Inferior parietal cortex (tissue), 1 donor: ENCODE measurements at regions not wholly inside any gene's neighbourhood (a gene's known extent, or its start where the extent isn't known, plus 50 kb on each side); places are given as distances from the start of the nearest gene placed in this dataset.

Source experiments
- DNase-seq: peaks from one replicate; pipeline ENCODE4 v3.0.0-alpha.2; 2016; ENCODE audit errors: extremely low spot score

DNA sequence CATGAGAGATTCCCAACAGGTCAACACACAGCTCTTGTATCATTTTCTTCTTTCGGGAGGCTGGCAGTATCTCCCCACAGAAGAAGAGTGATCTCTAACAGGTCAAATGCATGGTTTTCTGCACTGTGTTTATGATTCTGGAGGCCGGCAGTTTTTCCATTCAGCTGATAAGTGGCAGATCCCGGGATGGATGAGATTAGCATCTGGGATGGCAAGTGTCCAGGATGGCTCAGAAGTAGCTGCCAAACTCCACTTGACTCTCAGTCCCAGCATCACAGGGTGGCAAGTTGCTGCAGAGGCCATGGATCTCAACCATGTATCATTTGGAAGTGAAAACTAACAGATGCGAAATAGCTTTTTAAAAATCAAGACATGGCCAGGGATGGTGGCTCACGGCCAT, 97.8 kb upstream of the SLC44A1 start:
- no peak for DNase-seq

DNA sequence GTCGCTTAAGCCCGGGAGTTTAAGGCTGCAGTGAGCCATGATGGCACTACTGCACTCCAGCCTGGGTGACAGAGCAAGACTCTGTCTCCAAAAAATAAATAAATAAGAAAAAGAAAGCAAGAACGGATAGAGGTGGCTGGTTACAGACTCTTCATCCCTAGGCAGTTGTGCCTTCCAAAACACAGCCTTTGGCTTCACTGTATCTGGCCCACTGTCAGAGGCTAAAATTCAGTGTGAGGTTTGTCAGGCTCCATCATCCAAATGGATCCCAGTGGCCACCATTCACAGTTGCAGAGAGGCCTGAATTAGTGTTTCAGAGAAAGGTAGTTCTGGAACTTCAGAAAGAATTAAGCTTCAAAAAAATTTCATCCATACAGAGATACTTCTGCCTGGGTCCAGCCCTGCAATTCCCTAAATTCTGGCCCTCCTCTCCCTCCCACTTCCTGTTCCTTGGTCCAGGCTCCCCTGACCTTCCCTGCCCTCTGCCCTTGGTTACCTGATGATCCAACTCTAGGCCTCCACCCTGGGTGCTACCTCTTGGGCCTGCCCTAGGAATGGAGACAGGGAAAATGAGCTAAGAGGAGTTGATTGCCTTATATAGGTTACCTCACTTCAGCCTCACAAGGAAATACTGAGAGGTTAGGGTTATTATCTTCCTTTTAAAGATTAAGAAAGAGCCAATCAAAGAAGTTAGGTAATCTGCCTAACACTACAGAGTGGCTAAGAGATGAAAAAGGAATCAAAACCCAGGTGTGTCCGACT, 97.2 kb upstream of the SLC44A1 start:
- no peak for DNase-seq

DNA sequence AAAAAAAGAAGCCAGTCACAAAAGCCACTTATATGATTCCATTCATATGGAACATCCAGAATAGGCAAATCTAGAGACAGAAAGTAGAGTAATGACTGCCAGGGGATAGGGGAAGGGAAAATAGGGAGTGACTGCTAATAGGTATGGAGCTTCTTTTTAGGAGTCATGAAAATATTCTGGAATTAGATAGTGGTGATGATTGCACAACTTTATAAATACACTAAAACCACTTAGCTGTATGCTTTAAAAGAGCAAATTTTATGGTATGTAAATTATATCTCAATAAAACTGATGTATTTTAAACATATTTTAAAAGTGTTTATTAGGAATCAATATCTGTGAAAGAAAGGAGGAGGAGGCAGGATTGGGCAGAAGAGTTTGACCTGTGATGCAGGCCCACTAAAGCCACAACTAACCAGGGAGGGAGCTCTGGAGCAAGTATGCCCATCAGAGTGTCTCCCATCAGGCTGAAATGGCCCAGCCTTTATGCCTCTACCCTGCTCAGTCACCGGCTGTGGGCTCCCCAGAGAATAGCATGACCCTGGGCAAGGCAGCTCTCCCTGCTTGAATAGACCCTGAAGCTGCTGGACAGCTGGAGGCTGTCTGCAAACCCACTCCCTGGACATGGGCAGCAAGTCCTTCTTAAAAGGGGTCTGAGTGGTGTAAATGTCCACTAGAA, 96.0 kb upstream of the SLC44A1 start:
- DNase-seq, result no peak

DNA sequence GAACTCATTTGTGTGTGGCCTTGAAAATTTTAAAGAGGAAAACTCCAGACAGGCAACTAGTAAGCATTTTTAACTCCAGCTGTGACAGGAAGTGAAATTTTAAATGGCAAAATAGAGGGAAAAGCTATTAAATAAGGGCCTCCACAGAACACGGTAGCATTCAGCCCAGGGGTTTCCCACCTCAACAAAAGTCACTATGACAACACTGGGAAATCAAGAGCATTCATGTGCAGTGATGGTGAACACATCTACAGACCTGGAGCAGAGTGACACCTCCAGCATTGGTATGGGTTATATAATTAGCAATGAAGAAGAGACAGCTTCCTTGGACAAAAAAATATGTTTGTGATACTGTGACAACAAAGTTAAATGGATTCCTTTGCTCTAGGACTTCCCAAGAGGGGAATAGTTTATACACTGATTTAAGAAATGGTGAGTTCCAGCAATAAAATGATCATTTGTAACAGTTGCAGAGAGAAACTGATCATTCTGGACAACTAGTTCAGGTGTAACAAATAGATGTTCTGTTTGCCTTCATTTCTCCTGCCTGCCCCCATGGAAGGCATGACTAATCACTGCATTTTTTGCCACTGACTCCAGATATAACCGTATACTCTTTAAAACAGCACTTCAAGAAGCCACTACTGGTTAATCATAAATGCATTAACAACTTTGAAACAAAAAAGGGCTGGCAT, 93.3 kb upstream of the SLC44A1 start:
- no peak for DNase-seq

DNA sequence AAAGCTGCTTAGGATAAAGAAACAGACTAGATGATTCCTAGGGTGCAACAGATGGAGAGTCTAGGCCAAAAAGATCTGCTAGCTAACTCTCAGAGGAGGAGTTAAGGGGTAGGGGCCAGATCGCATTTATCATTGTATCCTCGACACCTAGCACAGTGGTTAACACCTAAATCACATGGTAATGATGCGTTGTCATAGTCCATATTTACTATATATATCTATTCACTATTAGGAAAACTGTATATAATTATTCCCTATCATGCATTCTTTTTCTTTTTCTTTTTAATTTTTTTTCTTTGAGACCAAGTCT, 92.8 kb upstream of the SLC44A1 start:
- DNase-seq, result no peak

DNA sequence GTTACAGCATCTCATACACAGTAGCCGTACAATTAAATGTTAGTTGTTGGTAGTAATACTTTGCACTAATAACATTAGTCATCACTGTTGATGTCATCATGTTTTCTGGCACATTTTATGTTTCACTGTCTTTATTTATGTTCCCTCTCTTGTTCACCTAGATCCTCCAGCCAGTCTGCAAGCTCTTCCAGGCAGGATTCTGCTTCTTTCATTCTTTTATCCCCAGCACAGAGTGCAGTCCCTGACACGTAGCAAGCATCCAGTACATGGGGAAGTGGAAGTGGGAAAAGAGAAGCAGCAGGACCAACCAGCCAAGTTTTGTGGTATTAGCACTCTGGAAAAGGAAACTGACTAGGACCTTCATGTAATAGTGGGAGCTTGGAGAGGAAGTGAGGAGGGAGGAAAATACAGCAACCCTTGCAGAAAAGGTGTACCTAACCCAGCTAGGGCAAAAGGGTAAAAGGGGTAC, 89.7 kb upstream of the SLC44A1 start:
- no peak for DNase-seq

DNA sequence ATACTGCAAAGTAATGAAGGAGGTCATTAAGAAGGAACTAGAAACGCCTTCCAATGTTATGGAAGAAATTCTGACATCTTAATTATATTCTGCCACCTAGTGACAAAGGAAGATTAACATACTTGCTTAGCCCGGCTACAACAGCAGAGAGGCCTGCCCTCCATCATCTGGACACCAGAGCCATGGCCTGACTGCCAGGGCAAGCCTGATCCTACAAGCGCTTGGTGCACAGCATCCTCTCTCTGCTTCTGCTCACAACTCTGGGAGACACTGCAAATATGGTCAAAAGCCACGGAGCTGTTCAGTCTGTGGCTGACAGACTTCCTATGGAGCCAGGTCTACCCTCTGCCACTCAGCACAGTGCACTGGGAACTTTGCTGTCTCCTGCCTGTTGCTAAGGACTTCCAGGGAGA, 87.3 kb upstream of the SLC44A1 start:
- peak; percentile 82 for DNase-seq

DNA sequence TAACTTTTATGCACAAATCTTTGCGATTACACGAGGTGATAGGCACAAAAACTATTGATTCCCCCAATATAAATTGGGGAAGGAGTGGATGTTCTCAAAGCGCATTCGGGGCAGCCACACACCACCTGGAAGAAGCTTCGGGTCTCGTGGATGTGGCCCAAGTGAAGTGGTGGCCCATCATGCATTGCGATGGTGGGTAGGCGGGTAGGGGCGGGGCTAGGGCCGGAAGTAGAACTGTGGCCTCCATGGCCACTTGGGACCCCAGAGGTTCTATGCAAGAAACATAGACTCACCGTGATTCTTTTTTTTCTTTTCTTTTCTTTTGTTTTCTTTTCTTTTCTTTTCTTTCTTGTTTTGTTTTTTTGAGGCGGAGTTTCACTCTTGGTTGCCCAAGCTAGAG, 86.4 kb upstream of the SLC44A1 start:
- DNase-seq, result no peak

DNA sequence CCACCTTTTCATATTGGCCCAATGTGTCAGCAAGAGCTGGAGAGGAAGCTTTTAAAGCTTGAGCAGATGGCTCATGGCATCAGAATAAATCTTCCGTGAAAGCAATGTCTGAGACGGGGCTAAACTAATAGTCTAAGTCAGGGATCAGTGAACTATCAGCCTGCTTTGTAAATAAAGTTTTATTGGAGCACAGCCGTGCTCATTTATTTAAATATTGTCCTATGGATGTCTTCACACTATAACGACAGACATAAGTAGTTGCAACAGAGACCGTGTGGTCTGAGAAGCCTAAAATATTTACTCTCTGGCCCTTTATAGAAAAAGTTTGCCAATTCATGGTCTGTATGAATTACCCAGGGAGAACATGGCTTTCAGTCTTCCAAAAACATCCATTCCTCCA, 85.6 kb upstream of the SLC44A1 start:
- DNase-seq, result no peak

DNA sequence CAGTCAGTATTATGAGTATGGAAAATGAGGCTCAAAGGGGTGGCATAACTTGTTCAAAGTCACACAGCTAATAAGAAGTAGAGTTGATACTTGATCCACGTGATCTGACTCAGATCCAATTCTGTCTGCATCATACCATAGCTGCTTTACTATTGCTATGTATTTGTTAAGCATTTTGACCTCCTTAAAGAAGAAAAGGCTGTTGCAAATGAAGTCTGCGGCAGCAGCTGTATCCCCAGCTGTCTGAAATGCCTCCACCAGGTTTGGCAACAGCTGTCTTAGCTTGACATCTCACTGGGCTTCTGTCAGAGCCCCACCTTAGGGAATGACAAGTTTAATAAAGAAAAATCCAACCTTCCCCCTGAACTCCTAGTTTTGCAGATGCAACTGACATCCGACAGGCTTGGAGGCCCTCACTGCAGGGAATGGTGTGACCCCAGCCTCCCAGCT, 75.6 kb upstream of the SLC44A1 start:
- no peak for DNase-seq

DNA sequence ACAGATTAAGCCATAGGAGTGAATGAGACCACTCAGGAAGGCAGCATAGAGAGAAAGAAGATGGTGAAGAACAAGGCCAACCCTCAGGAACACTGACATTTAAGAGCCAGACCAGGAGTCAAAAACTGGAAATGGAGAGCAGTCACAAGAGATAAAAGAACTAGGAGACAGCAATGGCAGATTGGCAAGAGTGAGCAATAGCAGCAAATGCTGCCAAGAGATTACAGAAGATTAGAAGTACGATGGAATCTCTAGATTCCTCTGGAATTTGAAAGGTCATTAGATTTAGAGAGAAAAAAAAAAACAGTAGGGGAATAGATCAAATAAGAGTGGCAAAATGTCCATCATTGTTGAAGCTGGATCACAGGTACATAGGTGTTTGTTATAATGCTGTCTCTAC, 73.4 kb upstream of the SLC44A1 start:
- no peak for DNase-seq

DNA sequence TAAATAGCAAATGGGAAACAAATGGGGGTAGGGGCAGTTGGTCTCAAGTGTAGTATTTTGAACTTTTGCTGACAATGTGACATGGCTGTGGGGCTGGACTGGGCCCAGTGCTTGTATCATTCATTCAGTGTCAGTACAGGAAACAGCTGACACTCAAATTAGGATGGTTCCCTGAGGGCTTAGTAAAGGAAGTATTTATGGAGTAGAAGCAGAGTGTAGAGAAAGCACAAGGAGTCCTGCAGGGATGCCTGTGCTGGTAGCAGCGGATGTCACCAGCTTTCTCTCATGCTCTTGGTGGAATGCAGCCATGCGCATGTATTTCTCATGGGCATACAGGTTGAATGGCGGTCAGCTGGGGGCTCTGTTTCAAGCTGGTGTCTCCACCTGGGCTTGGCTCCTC, 72.9 kb upstream of the SLC44A1 start:
- DNase-seq, result no peak

DNA sequence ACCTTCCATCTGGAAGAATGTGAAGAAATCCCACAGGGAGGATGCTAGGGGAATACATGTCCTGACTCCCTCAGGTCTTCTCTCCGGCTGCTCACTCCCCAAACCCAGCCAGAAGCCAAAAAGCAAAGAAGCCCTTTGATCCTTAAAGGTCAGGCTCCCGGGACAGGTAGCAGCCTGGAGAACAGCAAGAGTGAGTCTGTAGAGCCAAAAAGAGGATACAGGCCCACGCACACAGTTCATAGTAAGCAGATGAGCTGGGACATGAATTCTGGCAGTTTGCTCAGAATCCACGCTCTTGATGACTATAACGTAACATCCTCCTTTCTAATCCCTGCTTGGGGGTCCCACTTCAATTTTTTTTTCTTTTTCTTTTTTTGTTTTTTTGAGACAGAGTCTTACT, 72.0 kb upstream of the SLC44A1 start:
- DNase-seq, result no peak

DNA sequence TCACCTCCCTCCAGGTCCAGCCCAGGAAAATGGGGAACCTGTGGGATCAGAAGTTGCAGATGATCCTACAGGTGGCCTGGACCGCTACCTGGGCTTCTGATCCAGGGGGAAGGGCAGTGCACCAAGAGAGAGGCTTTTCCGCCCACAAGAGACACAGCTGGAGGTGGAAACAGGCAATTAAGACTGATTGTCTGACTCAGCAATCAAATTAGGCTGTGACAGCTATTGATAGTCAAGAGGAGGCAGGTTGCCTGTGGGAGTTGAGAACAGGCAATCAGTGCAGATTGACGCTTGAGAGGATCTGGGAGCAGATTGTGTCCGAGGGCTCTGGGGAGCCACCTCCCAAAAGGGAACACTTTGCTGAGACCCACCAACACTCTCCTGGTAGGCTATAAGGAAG, 71.1 kb upstream of the SLC44A1 start:
- no peak for DNase-seq

DNA sequence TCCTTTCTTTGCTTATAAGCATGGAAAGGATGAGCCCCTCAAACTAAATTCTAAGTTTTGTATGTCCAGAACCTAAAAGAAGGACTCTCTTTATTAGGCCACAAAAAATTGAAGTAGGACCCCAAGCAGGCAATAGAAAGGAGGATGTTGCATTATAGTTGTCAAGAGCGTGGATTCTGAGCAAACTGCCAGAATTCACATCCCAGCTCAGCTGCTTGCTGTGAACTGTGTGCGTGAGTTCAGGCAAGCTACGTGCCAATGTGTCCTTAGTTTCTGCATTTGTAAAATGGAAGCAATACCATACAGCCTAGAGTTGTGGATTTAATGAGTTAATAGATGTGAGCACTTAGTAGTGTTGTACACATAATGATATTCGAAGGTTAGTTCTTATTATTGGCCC, 70.6 kb upstream of the SLC44A1 start:
- DNase-seq, result no peak

DNA sequence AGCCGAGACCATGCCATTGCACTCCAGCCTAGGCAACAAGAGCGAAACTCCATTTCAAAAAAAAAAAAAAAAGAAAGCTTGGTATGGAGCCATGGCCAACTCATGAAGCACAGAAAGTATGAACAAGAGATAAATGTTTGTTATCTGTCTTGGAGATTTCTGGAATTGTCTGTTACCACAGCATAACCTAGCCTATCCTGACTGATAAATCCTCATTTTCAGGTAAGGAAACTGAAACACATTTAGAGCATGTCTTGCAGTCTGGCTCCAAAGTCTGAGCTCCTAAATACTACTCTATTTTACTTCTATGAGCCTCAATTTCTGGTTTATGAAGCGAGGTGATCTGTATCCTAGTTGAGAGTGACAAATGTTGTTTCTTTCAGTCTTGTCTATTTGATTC, 68.3 kb upstream of the SLC44A1 start:
- no peak for DNase-seq

DNA sequence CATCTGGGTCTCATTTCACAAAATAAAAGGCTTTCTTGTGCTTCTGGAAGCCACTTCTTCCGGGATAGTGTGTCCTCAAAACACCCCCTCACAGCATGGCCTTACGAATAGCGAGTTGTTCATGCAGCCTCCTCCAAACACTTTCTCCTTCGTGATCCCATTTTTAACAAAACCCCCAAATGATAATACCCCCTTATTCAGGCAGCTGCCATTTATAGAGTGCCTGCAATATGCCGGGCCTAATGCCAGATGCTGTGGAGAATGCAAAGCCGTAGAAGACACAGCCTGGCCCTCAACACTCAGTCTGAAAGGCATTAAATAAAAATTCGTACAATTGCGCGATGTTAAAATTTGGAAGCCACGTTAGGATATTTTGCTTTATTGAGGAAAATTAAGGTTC, 66.4 kb upstream of the SLC44A1 start:
- no peak for DNase-seq

DNA sequence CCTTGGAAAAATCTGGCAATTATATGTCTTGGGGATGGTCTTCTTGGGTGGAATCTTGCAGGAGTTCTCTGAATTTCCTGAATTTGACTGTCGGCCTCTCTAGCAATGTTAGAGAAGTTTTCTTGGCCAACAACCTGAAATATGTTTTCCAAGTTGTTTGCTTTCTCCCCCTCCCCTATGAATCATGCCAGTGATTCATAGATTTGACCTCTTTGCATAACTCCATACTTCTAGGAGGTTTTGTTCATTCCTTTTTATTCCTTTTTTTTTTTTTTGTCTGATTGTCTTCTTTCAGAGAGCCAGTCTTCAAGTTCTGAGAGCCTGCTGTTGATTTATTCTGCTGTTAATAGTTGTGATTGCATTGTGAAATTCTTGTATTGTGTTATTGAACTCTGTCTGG, 56.7 kb upstream of the SLC44A1 start:
- no peak for DNase-seq

DNA sequence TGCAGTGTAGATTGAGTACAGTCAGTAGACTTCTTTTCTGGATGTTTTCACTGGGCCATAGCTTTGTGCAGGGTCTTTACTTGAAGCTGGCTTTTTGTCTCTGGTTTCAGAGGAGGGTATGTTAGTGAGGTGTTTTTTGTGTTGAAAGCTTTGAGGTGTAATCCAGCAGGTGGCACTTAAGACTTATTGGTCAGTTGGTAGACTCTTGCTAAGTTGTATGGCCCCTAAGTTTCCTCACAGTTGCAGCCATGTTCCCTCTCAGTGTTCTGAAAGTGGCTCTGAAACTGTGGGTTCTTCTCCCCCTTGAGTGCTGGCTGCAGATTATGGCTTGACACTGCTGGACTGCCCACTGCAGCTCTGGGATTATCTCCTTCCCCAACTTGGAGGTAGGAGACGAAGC, 55.7 kb upstream of the SLC44A1 start:
- DNase-seq, result no peak

DNA sequence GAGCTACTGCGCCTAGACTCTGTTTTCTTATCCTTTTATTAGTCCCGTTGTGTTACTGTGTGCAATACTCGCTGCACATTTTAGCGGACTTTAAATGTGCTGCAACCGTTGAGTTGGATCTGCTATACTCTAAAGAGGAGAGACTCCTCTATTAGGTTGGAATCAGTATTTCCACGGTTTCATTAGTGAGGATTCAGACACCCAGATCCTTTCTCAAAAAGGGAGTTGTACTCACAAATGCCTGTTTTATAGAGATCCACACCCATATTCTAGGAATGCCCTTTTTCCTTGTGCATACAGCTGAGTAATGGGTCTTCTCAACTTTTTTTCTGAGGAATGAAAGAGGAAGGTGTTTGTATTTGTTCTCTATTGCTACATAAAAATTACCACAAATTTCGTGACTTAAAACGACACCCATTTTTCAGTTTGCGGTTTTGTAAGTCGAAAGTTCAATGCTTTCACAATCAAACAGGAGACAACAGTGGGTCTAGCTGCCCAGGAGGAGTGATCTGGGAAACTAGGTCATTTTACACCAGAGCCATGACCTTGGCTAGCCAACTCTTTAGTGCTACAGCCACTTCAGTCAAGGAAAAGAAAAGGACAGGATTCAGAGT, 52.8 kb upstream of the SLC44A1 start:
- DNase-seq, result no peak

DNA sequence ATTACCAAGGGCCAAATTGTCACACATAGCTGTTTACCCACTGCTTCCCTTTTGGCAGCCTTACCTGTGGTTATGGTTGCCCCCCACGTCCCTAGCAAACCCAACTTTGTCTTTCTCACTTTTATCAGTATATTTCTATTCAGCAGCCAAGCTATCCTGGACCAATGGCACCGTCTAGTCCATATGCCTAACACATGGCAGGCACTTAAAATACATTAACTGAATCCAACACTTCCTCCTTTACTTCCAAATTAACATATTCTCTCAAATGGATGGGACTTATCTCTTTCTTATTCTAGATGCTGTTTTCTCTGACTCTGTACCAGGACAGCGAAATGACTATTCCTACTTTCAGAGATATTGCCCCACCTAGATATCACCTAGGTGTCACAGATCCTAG, 50.9 kb upstream of the SLC44A1 start:
- DNase-seq, result no peak

DNA sequence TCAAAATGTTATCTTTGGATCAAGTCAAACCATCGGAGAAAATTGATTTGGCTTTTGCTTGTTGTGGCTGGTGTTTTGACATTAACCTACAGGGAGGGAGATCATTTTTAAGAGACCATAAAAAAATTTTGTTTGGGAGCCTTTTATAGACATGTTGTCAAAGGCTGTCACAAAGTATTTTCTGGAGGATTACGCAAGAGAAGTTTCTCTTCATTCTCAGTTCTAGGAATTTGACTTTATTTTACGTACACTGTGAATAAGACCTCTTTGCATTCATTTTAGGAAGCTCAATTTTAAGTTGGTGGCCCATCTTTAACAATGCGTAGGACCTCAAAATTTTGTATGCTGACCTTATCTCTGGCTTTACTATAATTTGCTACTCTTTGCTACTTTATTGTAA, 50.2 kb upstream of the SLC44A1 start:
- no peak for DNase-seq
